HT1080 (cell line): ENCODE measurements at regions not wholly inside any gene's neighbourhood (a gene's known extent, or its start where the extent isn't known, plus 50 kb on each side); places are given as distances from the start of the nearest gene placed in this dataset.
"Not testable (repeated sequence)": the region's sequence is repeated elsewhere in the genome, so short reads cannot be mapped to it uniquely, and the experiment has no call there.

Experiments
- DNase-seq: peaks from one replicate; pipeline ENCODE4 v3.0.0-alpha.2; 2015; ENCODE audit warnings: low read depth

- DNase-seq, result peak; percentile 8
Observed at GRCh38 chr15:62365795-62366442, 200.8 kb upstream of the C2CD4B start.

- no peak for DNase-seq
Observed at GRCh38 chr15:62369454-62369853, 204.4 kb upstream of the C2CD4B start.

- DNase-seq, result not testable (repeated sequence)
Observed at GRCh38 chr15:62371683-62372082, 206.6 kb upstream of the C2CD4B start.

GRCh38 chr15:62377736-62378480, 212.8 kb upstream of the C2CD4B start:
- no peak for DNase-seq

- no peak for DNase-seq
Observed at GRCh38 chr15:62378772-62379498, 213.8 kb upstream of the C2CD4B start.

- no peak for DNase-seq
Observed at GRCh38 chr15:62380011-62380410, 214.9 kb upstream of the C2CD4B start.

- DNase-seq, result no peak
Observed at GRCh38 chr15:62382046-62382445, 217.0 kb upstream of the C2CD4B start.

- peak; percentile 62 for DNase-seq
Observed at GRCh38 chr15:62389885-62390790, 225.1 kb upstream of the C2CD4B start, which contains the start of gene TLN2. TLN2 (plus strand) TSS chr15:62390550.

GRCh38 chr15:62390791-62391640, 225.9 kb upstream of the C2CD4B start:
- DNase-seq, result peak; percentile 41

GRCh38 chr15:62391641-62392262, 226.7 kb upstream of the C2CD4B start:
- DNase-seq, result no peak

- DNase-seq, result peak; percentile 43
Observed at GRCh38 chr15:62392376-62392775, 227.3 kb upstream of the C2CD4B start.

GRCh38 chr15:62393196-62393595, 228.1 kb upstream of the C2CD4B start:
- no peak for DNase-seq

GRCh38 chr15:62394079-62394478, 229.0 kb upstream of the C2CD4B start:
- DNase-seq, result no peak

GRCh38 chr15:62400778-62401177, 235.7 kb upstream of the C2CD4B start:
- no peak for DNase-seq

- no peak for DNase-seq
Observed at GRCh38 chr15:62402687-62403086, 237.6 kb upstream of the C2CD4B start.

- peak; percentile 85 for DNase-seq
Observed at GRCh38 chr15:62403164-62403809, 238.2 kb upstream of the C2CD4B start.

GRCh38 chr15:62404194-62404985, 239.3 kb upstream of the C2CD4B start:
- DNase-seq, result no peak

GRCh38 chr15:62406305-62406891, 241.3 kb upstream of the C2CD4B start:
- no peak for DNase-seq
